Amniotic epithelial cell (primary cell): ENCODE measurements at regions not wholly inside any gene's neighbourhood (a gene's known extent, or its start where the extent isn't known, plus 50 kb on each side); places are given as distances from the start of the nearest gene placed in this dataset.

Experiments used
- DNase-seq: peaks from one replicate; pipeline ENCODE4 v3.0.0-alpha.2; 2010; ENCODE audit warnings: low read depth

DNA sequence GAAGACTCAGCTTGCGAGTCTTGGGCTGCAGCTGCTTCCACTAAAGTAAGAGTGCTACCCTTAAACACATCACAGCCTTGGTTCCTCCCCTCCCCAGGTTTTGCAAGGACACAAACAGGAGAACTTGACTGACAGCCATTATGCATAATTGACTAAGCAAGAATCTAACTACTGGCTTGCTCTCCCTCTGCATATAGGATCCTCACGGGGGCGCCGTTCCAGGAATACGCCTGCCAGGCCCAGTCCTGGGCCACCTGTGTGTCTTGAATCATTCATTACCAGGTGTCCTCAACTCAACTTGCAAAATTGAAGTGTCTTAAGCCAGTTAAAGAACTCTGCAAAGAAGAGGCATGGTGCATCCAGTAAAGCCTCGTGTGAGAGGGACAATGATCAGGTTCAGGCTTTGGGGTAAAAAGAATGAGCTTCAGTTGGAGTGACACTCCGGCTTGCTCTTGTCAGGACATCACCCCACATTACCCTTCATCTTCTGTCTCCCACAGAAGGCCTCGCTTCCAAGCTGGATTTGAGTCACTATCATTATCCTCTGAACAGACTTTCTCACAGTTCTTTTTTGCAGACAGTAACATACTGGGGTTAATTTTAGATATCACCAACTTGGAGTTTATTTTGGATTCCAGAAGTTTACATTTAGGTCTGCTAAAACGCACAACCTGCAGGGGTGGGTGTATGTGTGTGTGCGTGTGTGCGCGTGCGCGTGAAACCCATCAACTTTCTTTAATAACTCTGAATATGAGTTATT is 273.5 kb upstream of the HS3ST1 start:
- no peak for DNase-seq

DNA sequence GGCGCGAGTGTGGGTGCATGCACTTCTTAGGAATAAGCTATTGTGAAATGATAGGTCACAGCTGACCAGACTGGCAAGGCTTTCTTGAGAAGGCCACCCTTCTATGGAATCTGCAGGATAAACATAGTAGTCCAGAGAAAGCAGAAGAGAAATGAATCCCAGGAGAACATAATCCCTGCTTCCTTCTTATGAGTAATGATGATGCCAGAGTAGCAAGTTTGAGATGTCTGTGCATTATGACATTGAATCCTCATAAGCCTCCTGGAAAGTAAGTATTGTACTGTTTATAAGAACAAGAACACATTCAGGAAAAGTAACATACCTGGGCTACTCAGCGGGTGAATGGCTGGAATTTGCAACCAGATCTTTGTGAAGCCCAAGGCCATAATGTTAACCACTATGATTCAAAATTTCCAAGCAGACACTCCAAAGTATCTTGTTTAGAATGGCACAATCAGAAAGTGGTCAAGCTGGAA is 272.1 kb upstream of the HS3ST1 start:
- peak; percentile 77 for DNase-seq

DNA sequence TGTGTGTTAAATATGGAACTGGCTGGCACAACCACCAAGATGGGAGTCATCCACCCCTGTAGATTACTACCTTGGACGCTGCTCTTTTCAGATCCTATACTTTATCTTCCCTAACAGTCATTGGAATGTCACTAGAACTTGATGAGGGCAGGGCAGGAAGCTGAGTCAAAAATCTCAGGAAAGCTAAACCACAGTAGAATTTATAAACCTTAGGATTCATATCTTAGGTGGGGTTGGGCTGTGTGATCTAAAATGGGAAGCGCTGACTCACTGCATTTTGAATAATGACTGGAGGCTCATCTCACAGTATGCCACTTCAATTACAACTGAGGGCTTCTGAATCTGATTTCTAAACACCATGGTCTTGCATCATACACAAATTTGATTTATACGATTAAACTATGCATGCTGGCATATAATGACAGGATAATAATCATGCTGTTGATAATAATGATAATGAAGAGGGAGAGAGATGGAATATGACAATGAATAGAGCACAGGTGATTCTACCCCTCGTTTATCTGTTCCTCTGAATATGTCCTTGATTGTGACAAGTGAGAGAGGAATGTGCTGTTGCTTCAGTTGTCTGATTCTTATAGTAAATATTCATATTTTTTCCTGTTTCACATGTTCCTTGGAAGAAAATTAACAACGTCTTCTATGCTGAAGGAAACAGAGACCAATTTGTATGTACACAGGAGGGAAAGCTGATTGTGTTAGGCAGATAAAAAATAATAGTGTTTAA is 270.3 kb upstream of the HS3ST1 start:
- DNase-seq: peak; percentile 71

GRCh38 chr4:11698033-11698432 is 269.3 kb upstream of the HS3ST1 start:
- no peak for DNase-seq

GRCh38 chr4:11693693-11694092 is 265.0 kb upstream of the HS3ST1 start:
- no peak for DNase-seq

GRCh38 chr4:11691236-11691635 is 262.5 kb upstream of the HS3ST1 start:
- DNase-seq: no peak

GRCh38 chr4:11687727-11688126 is 259.0 kb upstream of the HS3ST1 start:
- no peak for DNase-seq

DNA sequence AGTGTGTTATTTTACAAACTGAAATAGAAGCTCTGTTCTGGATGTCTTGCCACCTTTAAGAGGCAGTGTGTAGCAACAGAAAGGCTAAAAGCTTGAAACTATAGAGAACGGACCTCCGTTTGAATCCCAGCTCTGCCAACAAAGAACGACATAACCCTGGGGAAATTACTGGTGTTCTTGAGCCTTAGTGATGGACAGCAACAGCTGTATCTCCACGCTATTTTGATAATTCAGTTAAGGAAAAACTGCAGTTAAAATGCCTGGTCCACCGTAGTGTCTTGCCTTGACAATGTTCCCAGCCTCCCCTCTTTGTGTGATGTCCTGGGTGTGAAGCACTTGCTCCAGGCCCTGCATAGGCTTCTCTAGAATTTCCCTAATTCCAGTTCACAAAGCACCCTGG is 256.8 kb upstream of the HS3ST1 start:
- no peak for DNase-seq

DNA sequence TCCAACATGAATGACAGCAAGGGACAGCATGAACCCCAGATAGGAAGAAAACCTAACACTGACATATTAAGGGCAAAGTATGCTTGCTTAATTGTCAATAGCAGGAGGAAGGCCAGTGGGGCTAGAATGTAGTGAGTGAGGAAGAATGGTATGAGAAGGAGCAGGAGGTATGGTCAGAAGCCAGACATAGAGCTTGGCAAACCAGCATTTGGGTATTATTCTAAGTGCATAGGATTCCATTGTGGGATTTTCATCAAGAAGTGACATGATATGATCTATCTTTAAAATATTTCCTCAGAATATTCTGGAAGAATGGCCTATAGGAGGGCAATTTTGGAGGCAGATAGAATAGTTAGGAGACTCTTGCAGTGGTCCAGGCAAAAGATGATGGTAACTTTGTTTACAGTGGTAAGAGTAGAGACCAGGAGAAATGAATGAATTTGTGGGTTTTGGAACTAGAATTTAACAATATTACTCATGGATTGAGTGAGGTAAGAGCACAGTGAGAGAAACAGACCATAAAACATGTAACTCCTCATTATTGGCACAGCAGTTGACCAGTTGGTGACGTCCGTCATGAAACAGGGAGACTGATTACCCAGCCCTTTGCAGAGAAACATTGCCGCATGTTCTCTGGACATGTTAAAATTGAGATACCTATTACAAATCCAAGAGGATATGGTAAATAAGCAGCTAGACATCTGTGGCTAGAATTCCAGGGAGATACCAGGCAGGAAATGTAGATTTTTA is 246.5 kb upstream of the HS3ST1 start:
- DNase-seq: no peak

DNA sequence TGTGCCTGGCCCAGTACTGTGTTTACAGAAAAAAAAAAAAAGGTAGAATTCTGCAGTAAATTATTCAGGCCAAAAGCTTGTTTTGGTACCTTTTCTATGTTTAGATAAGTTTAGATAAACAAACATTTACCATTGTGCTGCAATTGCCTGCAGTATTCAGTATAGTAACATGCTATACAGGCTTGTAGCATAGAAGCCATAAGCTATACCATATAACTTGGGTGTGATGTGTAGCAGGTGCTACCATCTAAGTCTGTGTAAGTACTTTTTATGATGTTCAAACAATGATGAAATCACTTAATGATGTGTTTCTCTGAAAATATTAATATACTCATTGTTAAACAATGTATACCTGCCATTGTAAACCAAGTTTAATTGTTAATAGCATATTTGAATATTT is 241.6 kb upstream of the HS3ST1 start:
- no peak for DNase-seq

DNA sequence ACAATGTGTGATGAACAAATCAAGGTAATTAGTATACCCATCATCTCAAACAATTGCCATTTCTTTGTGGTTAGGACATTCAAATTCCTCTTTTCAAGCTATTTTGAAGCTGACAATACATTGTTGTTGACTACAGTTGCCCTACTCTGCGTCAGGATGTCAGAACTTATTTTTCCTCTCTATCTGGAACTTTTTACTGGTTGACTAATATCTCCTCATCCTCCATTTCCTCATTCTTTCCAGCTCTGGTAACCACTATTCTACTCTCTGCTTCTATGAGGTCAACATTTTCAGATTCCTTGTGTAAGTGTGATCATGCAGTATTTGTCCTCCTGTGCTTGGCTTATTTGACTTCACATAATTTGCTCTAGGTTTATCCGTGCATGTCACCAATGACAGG is 240.5 kb upstream of the HS3ST1 start:
- peak; percentile 52 for DNase-seq

DNA sequence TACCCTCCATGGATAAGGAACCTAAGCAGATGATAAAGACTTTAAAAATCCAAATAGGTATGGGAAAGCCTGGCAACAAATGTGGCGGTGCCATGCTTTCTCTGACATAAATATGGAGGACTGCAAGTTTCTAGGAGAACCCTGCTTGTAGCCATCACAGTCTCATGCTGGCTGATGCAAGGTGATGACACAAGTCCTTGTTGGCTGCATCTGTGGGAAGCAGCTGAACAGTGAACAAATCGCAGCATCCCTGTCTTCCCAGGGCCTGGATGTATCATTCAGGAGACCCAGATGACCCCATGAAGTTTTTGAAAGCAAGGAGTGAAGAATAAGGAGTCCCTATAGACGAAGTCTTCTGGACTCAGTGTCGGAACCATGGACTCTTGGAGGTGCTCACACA is 234.4 kb upstream of the HS3ST1 start:
- no peak for DNase-seq

GRCh38 chr4:11650801-11651596 is 222.3 kb upstream of the HS3ST1 start:
- DNase-seq: no peak

- no peak for DNase-seq
These were observed 218.7 kb upstream of the HS3ST1 start for GRCh38 chr4:11647433-11647832.

- DNase-seq: peak; percentile 47
These were observed 214.4 kb upstream of the HS3ST1 start for GRCh38 chr4:11643081-11643480.

GRCh38 chr4:11640584-11640983 is 211.9 kb upstream of the HS3ST1 start:
- DNase-seq: no peak

- no peak for DNase-seq
These were observed 207.9 kb upstream of the HS3ST1 start for GRCh38 chr4:11636551-11636950.

GRCh38 chr4:11636031-11636430 is 207.3 kb upstream of the HS3ST1 start:
- no peak for DNase-seq

- DNase-seq: peak; percentile 94
These were observed 206.6 kb upstream of the HS3ST1 start for GRCh38 chr4:11635342-11635741.

- no peak for DNase-seq
These were observed 205.6 kb upstream of the HS3ST1 start for GRCh38 chr4:11634283-11634682.

DNA sequence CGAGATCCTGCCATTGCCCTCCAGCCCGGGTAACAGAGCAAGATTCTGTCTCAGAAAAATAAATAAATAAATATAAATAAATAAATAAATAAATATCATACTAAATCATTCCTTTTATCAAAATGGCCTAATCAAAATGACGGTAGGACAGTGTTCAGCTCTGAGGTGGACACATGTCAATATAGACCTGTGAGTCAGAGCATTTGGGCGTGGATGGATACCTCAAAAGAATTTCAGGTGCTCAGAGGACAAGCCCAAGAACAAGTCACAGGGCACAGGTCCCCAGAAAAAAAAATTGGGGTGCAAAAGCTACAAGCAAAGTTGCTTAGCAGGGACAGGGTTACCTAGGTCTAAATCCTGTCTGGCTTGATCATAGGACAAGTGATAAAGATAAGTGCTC is 204.7 kb upstream of the HS3ST1 start:
- no peak for DNase-seq

GRCh38 chr4:11632483-11632882 is 203.8 kb upstream of the HS3ST1 start:
- DNase-seq: no peak
